Progenitor cell of endocrine pancreas (in vitro differentiated cells): ENCODE measurements at regions not wholly inside any gene's neighbourhood (a gene's known extent, or its start where the extent isn't known, plus 50 kb on each side); places are given as distances from the start of the nearest gene placed in this dataset.

Experiments used
- DNase-seq: peaks from one replicate; pipeline ENCODE4 v3.0.0; 2021; ENCODE audit warnings: low spot score; ENCODE audit not compliant: unreplicated experiment
- H3K27ac Mint-ChIP-seq: 2 replicates; pipeline ENCODE4 v1.8.0; 2021; ENCODE audit warnings: mild to moderate bottlenecking, moderate library complexity, mixed read lengths
- H3K27me3 Mint-ChIP-seq: 2 replicates; pipeline ENCODE4 v1.8.0; 2021; ENCODE audit warnings: mixed read lengths
- H3K36me3 Mint-ChIP-seq: 2 replicates; pipeline ENCODE4 v1.8.0; 2022; ENCODE audit warnings: mixed read lengths; ENCODE audit not compliant: insufficient read depth
- H3K4me1 Mint-ChIP-seq: 2 replicates; pipeline ENCODE4 v1.8.0; 2021; ENCODE audit warnings: low read depth, mixed read lengths
- H3K4me3 Mint-ChIP-seq: 2 replicates; pipeline ENCODE4 v1.8.0; 2021; ENCODE audit warnings: low read depth, mild to moderate bottlenecking, moderate library complexity, mixed read lengths
- H3K9me3 Mint-ChIP-seq: 2 replicates; pipeline ENCODE4 v1.8.0; 2021; ENCODE audit warnings: low read depth, mixed read lengths
- CTCF ChIP-seq: fragments of 200-600 bp; sonication (generic); IDR thresholded peaks from one replicate; pipeline ENCODE4 v1.5.0; 2021; ENCODE audit warnings: antibody characterized with exemption, mild to moderate bottlenecking; ENCODE audit not compliant: unreplicated experiment

DNA sequence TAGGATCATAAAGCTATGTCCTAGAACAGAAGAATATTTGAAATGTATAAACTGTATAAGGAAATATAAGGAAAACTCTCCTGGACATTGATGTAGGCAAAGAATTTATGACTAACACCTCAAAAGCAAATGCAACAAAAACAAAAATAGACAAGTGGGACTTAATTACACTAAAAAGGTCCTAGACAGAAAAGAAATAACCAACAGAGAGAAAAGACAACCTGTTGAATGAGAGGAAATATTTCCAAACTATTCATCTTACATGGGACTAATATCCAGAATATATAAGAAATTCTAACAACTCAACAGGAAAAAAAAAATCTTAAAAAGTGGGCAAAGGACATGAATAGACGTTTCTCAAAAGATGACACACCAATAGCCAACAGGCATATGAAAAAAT lies 54.4 kb upstream of the PRDX4 start:
- no peak for TF ChIP-seq CTCF
- Mint-ChIP-seq H3K9me3 (no peaks in the 10 kb centered on the region), H3K36me3 (no peaks in the 10 kb centered on the region), H3K27me3 (no peaks in the 10 kb centered on the region), H3K27ac (no peak overlapping the region), H3K4me1 (no peaks in the 10 kb centered on the region), H3K4me3 (no peak overlapping the region)
- DNase-seq = no peak

GRCh38 chrX:23616361-23616760 lies 50.9 kb upstream of the PRDX4 start:
- Mint-ChIP-seq H3K9me3 (no peaks in the 10 kb centered on the region), H3K36me3 (no peaks in the 10 kb centered on the region), H3K27me3 (no peaks in the 10 kb centered on the region), H3K4me3 (no peak overlapping the region), H3K4me1 (no peaks in the 10 kb centered on the region), H3K27ac (no peak overlapping the region)
- peak; percentile 77 for TF ChIP-seq CTCF
- DNase-seq = no peak
